SU-DHL-6 (cell line): ENCODE measurements at regions not wholly inside any gene's neighbourhood (a gene's known extent, or its start where the extent isn't known, plus 50 kb on each side); places are given as distances from the start of the nearest gene placed in this dataset.

ENCODE experiments used
- CTCF ChIP-seq: fragments of 200-600 bp; sonication (generic); IDR thresholded peaks from one replicate; pipeline ENCODE4 v1.5.1; 2017; ENCODE audit warnings: antibody characterized with exemption, mild to moderate bottlenecking, low read length, moderate library complexity; ENCODE audit not compliant: insufficient read depth, poor library complexity, severe bottlenecking
- EZH2phosphoT487 ChIP-seq: fragments of 200-600 bp; sonication (generic), shearing (Covaris generic); conservative IDR thresholded peaks from 2 replicates; pipeline ENCODE4 v1.6.1; 2018; ENCODE audit warnings: mild to moderate bottlenecking, antibody characterized with exemption, low read length, moderate library complexity, mixed read lengths

- no peak for TF ChIP-seq CTCF
- TF ChIP-seq EZH2phosphoT487: no peak
Measured at GRCh38 chr11:15473954-15474837, 359.5 kb downstream of the INSC start.
